ENCODE measurements at regions not wholly inside any gene's neighbourhood (a gene's known extent, or its start where the extent isn't known, plus 50 kb on each side); places are given as distances from the start of the nearest gene placed in this dataset.

- TF ChIP-seq CTCF (IDR thresholded peaks at IDR 0.05) (no peak), POLR2A (IDR thresholded peaks at IDR 0.05) (no peak)
Measured at GRCh38 chr11:112440518-112440917, 179.9 kb upstream of the PLET1 start.

Measured in testis (tissue), 2 donors.